H1 (cell line): ENCODE measurements at regions not wholly inside any gene's neighbourhood (a gene's known extent, or its start where the extent isn't known, plus 50 kb on each side); places are given as distances from the start of the nearest gene placed in this dataset.

Source experiments
- CTCF ChIA-PET: fragments of 300-600 bp; sonication (Branson Sonifier 250); formaldehyde crosslinking; loops from one replicate; lab custom pipeline; 2021; ENCODE audit not compliant: partially characterized antibody; lab: Charles Lee
- POLR2A ChIA-PET: fragments of 300-600 bp; sonication (Branson Sonifier 250); formaldehyde crosslinking; loops from one replicate; lab custom pipeline; 2021; ENCODE audit warnings: inconsistent platforms; ENCODE audit not compliant: partially characterized antibody; lab: Charles Lee
- DNase-seq, 2 experiments: peaks; one replicate each; pipeline versions ENCODE4 v3.0.0 to v3.0.0-alpha.2; 2010 to 2022; ENCODE audit warnings: low spot score in 2 of 2, low read depth in 1 of 2, mixed read lengths in 1 of 2
- FAIRE-seq: peaks from 2 replicates; lab custom pipeline; 2011; peaks lifted over from hg19 to GRCh38; lab: Jason Lieb, UNC
- H2AFZ ChIP-seq: 2 replicates; pipeline ENCODE4 v1.8.1; 2012; ENCODE audit warnings: low read length, inconsistent platforms
- H2AK5ac ChIP-seq: 2 replicates; pipeline ENCODE4 v1.6.1; 2013; ENCODE audit warnings: low read depth, low read length
- H2BK120ac ChIP-seq: replicated peaks from 2 replicates; pipeline ENCODE3; 2013; ENCODE audit warnings: low read depth, low read length, inconsistent platforms
- H2BK12ac ChIP-seq: 2 replicates; pipeline ENCODE4 v1.6.1; 2013; ENCODE audit warnings: low read depth, low read length
- H2BK15ac ChIP-seq: 2 replicates; pipeline ENCODE4 v1.6.1; 2013; ENCODE audit warnings: low read length
- H2BK20ac ChIP-seq: 2 replicates; pipeline ENCODE4 v1.6.1; 2013; ENCODE audit warnings: low read length
- H2BK5ac ChIP-seq: 2 replicates; pipeline ENCODE4 v1.6.1; 2013; ENCODE audit warnings: low read depth, low read length
- H3K14ac ChIP-seq: 2 replicates; pipeline ENCODE4 v1.6.1; 2013; ENCODE audit warnings: inconsistent platforms; ENCODE audit not compliant: insufficient read length
- H3K18ac ChIP-seq: 2 replicates; pipeline ENCODE4 v1.6.1; 2013; ENCODE audit warnings: low read length; ENCODE audit errors: extremely low read depth
- H3K23ac ChIP-seq: 2 replicates; pipeline ENCODE4 v1.6.1; 2013; ENCODE audit warnings: inconsistent platforms; ENCODE audit not compliant: insufficient read length
- H3K23me2 ChIP-seq: 2 replicates; pipeline ENCODE4 v1.6.1; 2013; ENCODE audit warnings: low read depth, low read length
- H3K27ac ChIP-seq: 2 replicates; pipeline ENCODE4 v1.6.1; 2011; ENCODE audit warnings: low read depth, low read length, inconsistent platforms
- H3K27me3 ChIP-seq, 4 experiments: replicated peaks in 1 of 4; 1 replicate in 1 of 4; 2 replicates in 3 of 4; pipeline versions ENCODE4 v1.6.1 to v1.8.1; 2011 to 2013; ENCODE audit warnings: low read length in 3 of 4, mild to moderate bottlenecking in 3 of 4, inconsistent platforms in 2 of 4, mixed read lengths in 2 of 4, moderate library complexity in 1 of 4; ENCODE audit not compliant: control insufficient read depth in 3 of 4, insufficient read depth in 3 of 4; ENCODE audit errors: extremely low read depth in 1 of 4
- H3K36me3 ChIP-seq, 4 experiments: 2 replicates each; pipeline versions ENCODE4 v1.6.1 to v1.8.1; 2011 to 2013; ENCODE audit warnings: mild to moderate bottlenecking in 4 of 4, low read length in 3 of 4, moderate library complexity in 2 of 4, control low read depth in 1 of 4, inconsistent platforms in 1 of 4; ENCODE audit not compliant: insufficient read depth in 4 of 4, control insufficient read depth in 2 of 4
- H3K4ac ChIP-seq: replicated peaks from 2 replicates; pipeline ENCODE3; 2013; ENCODE audit warnings: low read length, low read depth, mixed read lengths, inconsistent platforms; ENCODE audit not compliant: insufficient read length
- H3K4me1 ChIP-seq, 4 experiments: replicated peaks in 1 of 4; 1 replicate in 1 of 4; 2 replicates in 3 of 4; pipeline versions ENCODE4 v1.6.1 to v1.8.1; 2011 to 2013; ENCODE audit warnings: low read length in 3 of 4, inconsistent platforms in 2 of 4, mixed read lengths in 1 of 4; ENCODE audit not compliant: insufficient read depth in 4 of 4, control insufficient read depth in 3 of 4
- H3K4me2 ChIP-seq, 2 experiments: 2 replicates each; pipeline versions ENCODE4 v1.6.1 to v1.8.1; 2011 to 2013; ENCODE audit warnings: low read depth in 2 of 2, low read length in 2 of 2, control low read depth in 1 of 2, inconsistent platforms in 1 of 2, mild to moderate bottlenecking in 1 of 2; ENCODE audit not compliant: insufficient read depth in 1 of 2
- H3K4me3 ChIP-seq, 4 experiments: fragments of 200-600, 300-600 bp in 1 of 4; sonication (generic), shearing (Covaris generic), sonication (Bioruptor Twin) in 1 of 4; 2 replicates each; pipeline versions ENCODE4 v1.5.1 to v1.8.1; 2011 to 2016; ENCODE audit warnings: low read length in 4 of 4, low read depth in 3 of 4, control low read depth in 2 of 4, inconsistent platforms in 2 of 4, mild to moderate bottlenecking in 2 of 4, mixed read lengths in 1 of 4, moderate library complexity in 1 of 4; ENCODE audit not compliant: insufficient read depth in 2 of 4; ENCODE audit errors: extremely low read depth in 1 of 4
- H3K56ac ChIP-seq: replicated peaks from 2 replicates; pipeline ENCODE3; 2013; ENCODE audit warnings: low read depth, mild to moderate bottlenecking, mixed read lengths, low read length, inconsistent platforms; ENCODE audit not compliant: insufficient read length
- H3K79me1 ChIP-seq: 2 replicates; pipeline ENCODE4 v1.6.1; 2013; ENCODE audit warnings: low read depth, low read length, control low read depth
- H3K79me2 ChIP-seq, 2 experiments: 2 replicates each; pipeline versions ENCODE4 v1.6.1 to v1.8.1; 2012 to 2013; ENCODE audit warnings: low read length in 2 of 2, mild to moderate bottlenecking in 2 of 2, inconsistent platforms in 1 of 2; ENCODE audit not compliant: insufficient read depth in 2 of 2, control insufficient read depth in 1 of 2
- H3K9ac ChIP-seq, 4 experiments: replicated peaks in 1 of 4; 1 replicate in 1 of 4; 2 replicates in 3 of 4; pipeline versions ENCODE4 v1.6.1 to v1.8.1; 2011 to 2013; ENCODE audit warnings: low read depth in 3 of 4, low read length in 3 of 4, control low read depth in 2 of 4, mild to moderate bottlenecking in 2 of 4, moderate library complexity in 2 of 4, inconsistent platforms in 1 of 4; ENCODE audit errors: extremely low read depth in 1 of 4
- H3K9me3 ChIP-seq, 2 experiments: 2 replicates each; pipeline versions ENCODE4 v1.6.1 to v1.8.1; 2012 to 2013; ENCODE audit warnings: mild to moderate bottlenecking in 2 of 2, moderate library complexity in 2 of 2, control low read depth in 1 of 2, inconsistent platforms in 1 of 2, low read depth in 1 of 2, low read length in 1 of 2, mixed read lengths in 1 of 2; ENCODE audit not compliant: insufficient read depth in 2 of 2
- H4K20me1 ChIP-seq, 2 experiments: replicated peaks in 1 of 2; 2 replicates each; pipeline versions ENCODE3 to v1.8.1; 2011 to 2013; ENCODE audit warnings: inconsistent platforms in 2 of 2, low read length in 2 of 2, mild to moderate bottlenecking in 1 of 2; ENCODE audit not compliant: insufficient read depth in 2 of 2, control insufficient read depth in 1 of 2
- H4K5ac ChIP-seq: 2 replicates; pipeline ENCODE4 v1.6.1; 2013; ENCODE audit warnings: low read length, low read depth, mixed read lengths, inconsistent platforms; ENCODE audit not compliant: insufficient read length
- H4K8ac ChIP-seq: 2 replicates; pipeline ENCODE4 v1.8.0; 2013; ENCODE audit warnings: mild to moderate bottlenecking, moderate library complexity, low read length, inconsistent platforms; ENCODE audit not compliant: insufficient read depth; ENCODE audit errors: extremely low read depth
- H4K91ac ChIP-seq: replicated peaks from 2 replicates; pipeline ENCODE3; 2013; ENCODE audit warnings: low read length, mixed read lengths, inconsistent platforms; ENCODE audit not compliant: insufficient read length
- BCL11A ChIP-seq, 2 experiments: IDR thresholded peaks; one replicate each; pipeline ENCODE4 v1.6.1; 2011; ENCODE audit warnings: low read depth in 2 of 2, low read length in 2 of 2, mild to moderate bottlenecking in 2 of 2
- CREB1 ChIP-seq: IDR thresholded peaks from 2 replicates; pipeline ENCODE4 v1.6.1; 2012; ENCODE audit warnings: inconsistent platforms
- E2F6 ChIP-seq: IDR thresholded peaks from 2 replicates; pipeline ENCODE4 v1.6.1; 2012; ENCODE audit warnings: inconsistent platforms
- GTF2F1 ChIP-seq: IDR thresholded peaks from 2 replicates; pipeline ENCODE4 v1.6.1; 2012; ENCODE audit warnings: low read depth, low read length, improper control_type of control experiment, borderline replicate concordance
- HDAC6 ChIP-seq: IDR thresholded peaks from one replicate; pipeline ENCODE4 v1.7.1; 2012; ENCODE audit warnings: low read depth, mild to moderate bottlenecking, inconsistent platforms, low read length, moderate library complexity
- KDM5A ChIP-seq: fragments of 200-600 bp; IDR thresholded peaks from 2 replicates; pipeline ENCODE4 v1.7.1; 2012; ENCODE audit warnings: mild to moderate bottlenecking, low read length, inconsistent platforms, mixed read lengths
- MAX ChIP-seq: IDR thresholded peaks from 2 replicates; pipeline ENCODE4 v1.6.1; 2012; ENCODE audit warnings: inconsistent platforms
- RAD21 ChIP-seq, 2 experiments: IDR thresholded peaks in 1 of 2; conservative IDR thresholded peaks in 1 of 2; 2 replicates each; pipeline ENCODE4 v1.6.1; 2011; ENCODE audit warnings: low read depth in 2 of 2, low read length in 2 of 2, improper control_type of control experiment in 1 of 2, inconsistent platforms in 1 of 2, mild to moderate bottlenecking in 1 of 2, moderate library complexity in 1 of 2
- SIN3A ChIP-seq, 2 experiments: IDR thresholded peaks in 1 of 2; conservative IDR thresholded peaks in 1 of 2; 2 replicates each; pipeline ENCODE4 v1.6.1; 2011 to 2012; ENCODE audit warnings: low read length in 2 of 2, improper control_type of control experiment in 1 of 2, low read depth in 1 of 2, mild to moderate bottlenecking in 1 of 2
- SRF ChIP-seq: IDR thresholded peaks from 2 replicates; pipeline ENCODE4 v1.6.1; 2011; ENCODE audit warnings: mild to moderate bottlenecking, low read depth, low read length, moderate library complexity
- TAF7 ChIP-seq: optimal IDR thresholded peaks from 2 replicates; pipeline ENCODE3; 2011; ENCODE audit warnings: low read depth, mild to moderate bottlenecking, inconsistent platforms, low read length, moderate library complexity, borderline replicate concordance
- TBP ChIP-seq: IDR thresholded peaks from 2 replicates; pipeline ENCODE4 v1.6.1; 2011; ENCODE audit warnings: low read depth, low read length, improper control_type of control experiment
- ZNF274 ChIP-seq: IDR thresholded peaks from 2 replicates; pipeline ENCODE4 v1.7.0; 2012; ENCODE audit warnings: low read length, borderline replicate concordance; ENCODE audit errors: extremely low read depth
- WGBS, 2 experiments: shearing (Covaris generic) in 1 of 2; methylation state at CpG; one replicate each; pipeline versions ENCODE4 v1.1.6 to v1.1.7; 2013 to 2015; ENCODE audit warnings: low lambda C conversion rate in 2 of 2, mixed read lengths in 2 of 2, inconsistent platforms in 1 of 2, low coverage in 1 of 2, missing lambda C conversion rate in 1 of 2; ENCODE audit not compliant: insufficient replicate concordance in 2 of 2, insufficient coverage in 1 of 2, insufficient read length in 1 of 2; ENCODE audit errors: extremely low coverage in 1 of 2, missing lambda C conversion rate in 1 of 2; 5-methylcytosine and 5-hydroxymethylcytosine counted together

GRCh38 chr7:155172141-155172540, 102.0 kb downstream of the HTR5A start:
- Histone ChIP-seq H3K4me1 (no peaks in the 10 kb centered on the region; a peak in 1 of 7 replicates), H3K9me3 (peaks cover 0 to 4% of the 10 kb centered on the region in 2 experiments; a peak in 2 of 4 replicates), H2BK12ac (no peak overlapping the region), H3K23ac (no peak overlapping the region), H3K18ac (no peak overlapping the region), H3K9ac (no peak overlapping the region), H2AFZ (no peak overlapping the region), H4K20me1 (no peaks in the 10 kb centered on the region), H4K5ac (no peak overlapping the region), H2BK20ac (no peak overlapping the region), H4K91ac (no peak overlapping the region), H3K14ac (no peak overlapping the region), H3K4me2 (no peak overlapping the region), H4K8ac (no peak overlapping the region; the same call in 1 of the 2 replicates), H2BK5ac (no peak overlapping the region), H3K4ac (no peak overlapping the region), H2BK120ac (no peak overlapping the region), H3K27me3 (no peaks in the 10 kb centered on the region), H3K79me2 (no peaks in the 10 kb centered on the region), H3K56ac (no peak overlapping the region), H3K27ac (no peak overlapping the region), H3K79me1 (no peaks in the 10 kb centered on the region), H3K23me2 (no peaks in the 10 kb centered on the region), H3K4me3 (no peak overlapping the region), H2BK15ac (no peak overlapping the region), H2AK5ac (no peak overlapping the region), H3K36me3 (no peaks in the 10 kb centered on the region; a peak in 1 of 8 replicates)
- DNase-seq, result no peak
- WGBS, 2 experiments, result 85% methylated on average over 5 of the region's 5 CpGs; no CpG with 5 or more reads in 1 of the 2 experiments
- ChIA-PET POLR2A (no interaction called here), CTCF (interaction anchor here (1.0 kb wide), 1 partner anchor 163 kb away, joined by 3 read pairs; no protein-coding TSS in a partner anchor)
- TF ChIP-seq SIN3A (conservative IDR thresholded peaks at IDR 0.05 in 1 of 2, IDR thresholded peaks at IDR 0.05 in 1 of 2; ENCODE audit: low read depth in 1 of 2, low read length in 2 of 2), result no peak
- TF ChIP-seq ZNF274, result no peak
- TF ChIP-seq TBP, result no peak
- TF ChIP-seq SRF, result no peak
- no peak for TF ChIP-seq E2F6
- no peak for TF ChIP-seq GTF2F1
- no peak for TF ChIP-seq MAX
- no peak for TF ChIP-seq HDAC6
- no peak for TF ChIP-seq BCL11A (IDR thresholded peaks at IDR 0.05; ENCODE audit: low read depth in 2 of 2, low read length in 2 of 2)
- TF ChIP-seq RAD21 (IDR thresholded peaks at IDR 0.05 in 1 of 2, conservative IDR thresholded peaks at IDR 0.05 in 1 of 2; ENCODE audit: low read depth in 2 of 2, low read length in 2 of 2), result no peak
- TF ChIP-seq TAF7, result no peak
- no peak for TF ChIP-seq KDM5A
- no peak for TF ChIP-seq CREB1
- no peak for FAIRE-seq
